A204.1 (cell line): ENCODE measurements at regions not wholly inside any gene's neighbourhood (a gene's known extent, or its start where the extent isn't known, plus 50 kb on each side); places are given as distances from the start of the nearest gene placed in this dataset.
"Not testable (repeated sequence)": the region's sequence is repeated elsewhere in the genome, so short reads cannot be mapped to it uniquely, and the experiment has no call there.

ENCODE experiments used
- FAIRE-seq: peaks from 2 replicates; lab custom pipeline; 2012; peaks lifted over from hg19 to GRCh38; lab: Jason Lieb, UNC

DNA sequence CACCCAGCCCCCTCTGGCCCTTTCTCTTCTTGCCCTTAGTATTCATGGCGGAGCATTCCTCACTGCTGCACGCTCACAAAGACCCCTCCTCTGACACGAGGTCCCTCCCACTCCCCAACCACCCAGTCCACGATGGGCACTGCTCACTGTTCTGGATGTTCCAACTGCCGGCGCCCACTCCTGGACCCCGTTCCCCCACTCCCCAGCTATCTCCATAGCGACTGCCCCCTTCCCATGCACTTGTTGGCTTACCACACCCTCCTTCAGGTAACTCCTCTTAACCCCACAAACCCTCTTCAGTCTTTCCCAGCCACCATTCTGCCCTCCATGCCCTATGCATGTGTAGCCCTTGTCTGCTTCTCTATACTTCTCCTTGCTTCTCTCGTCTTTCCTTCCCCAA is 961.5 kb upstream of the DEFB115 start:
- FAIRE-seq, result not testable (repeated sequence)

DNA sequence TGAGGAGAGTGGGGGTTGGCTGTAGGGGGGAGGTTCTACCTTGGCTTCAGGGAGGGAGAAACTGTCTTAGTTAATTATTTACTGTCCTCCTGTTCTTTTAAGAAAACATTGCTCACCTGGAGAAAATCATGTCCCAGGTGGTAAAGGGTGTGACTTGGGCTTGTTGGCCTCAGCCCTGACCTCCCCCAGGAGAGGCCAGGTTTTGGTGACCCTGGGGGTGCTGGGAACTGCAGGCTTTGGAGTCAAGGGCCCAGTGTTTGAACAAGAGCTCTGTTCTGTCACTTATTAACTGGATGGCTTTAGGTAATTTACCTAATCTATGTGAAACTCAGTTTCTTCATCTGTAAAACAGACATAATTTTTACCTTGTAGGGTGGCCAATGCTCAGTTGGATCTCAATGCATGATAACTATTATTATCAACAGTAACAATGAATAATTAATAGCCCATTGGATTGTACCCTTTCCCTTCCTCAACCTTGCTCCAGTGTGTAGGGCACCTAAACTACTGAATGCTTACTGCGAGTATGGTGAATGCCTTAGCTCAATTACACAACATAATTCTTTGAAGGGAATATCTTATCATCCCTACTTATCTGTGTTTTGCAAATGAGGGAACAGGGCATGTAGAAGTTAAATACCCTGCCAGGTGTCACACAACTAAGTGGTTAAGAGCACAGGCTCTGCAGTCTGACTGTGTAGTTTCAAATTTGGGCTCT is 959.4 kb upstream of the DEFB115 start:
- FAIRE-seq, result not testable (repeated sequence)

DNA sequence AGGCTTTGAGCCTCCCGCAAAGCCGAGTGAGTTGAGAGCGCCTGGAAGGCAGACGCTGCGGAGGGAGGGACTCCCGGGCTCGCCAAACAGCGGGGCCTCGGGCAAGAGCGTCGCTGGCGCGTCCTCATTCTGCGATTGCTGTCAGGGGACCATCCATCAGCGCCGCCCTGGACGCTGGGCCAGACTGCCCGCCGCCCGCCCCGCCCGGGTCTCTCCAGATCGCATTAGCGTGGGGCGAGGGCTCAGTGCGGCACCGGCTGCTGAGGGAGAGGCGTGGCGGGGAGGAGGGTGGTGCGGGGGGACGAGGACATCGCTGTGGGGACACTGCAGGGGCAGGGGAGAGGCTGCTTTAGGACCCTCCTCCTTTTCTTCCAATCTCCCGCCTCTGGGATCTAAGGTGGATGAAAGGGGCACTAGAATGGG is 957.2 kb upstream of the DEFB115 start:
- FAIRE-seq, result not testable (repeated sequence)

GRCh38 chr20:30302786-30303185 is 954.7 kb upstream of the DEFB115 start:
- not testable (repeated sequence) for FAIRE-seq

DNA sequence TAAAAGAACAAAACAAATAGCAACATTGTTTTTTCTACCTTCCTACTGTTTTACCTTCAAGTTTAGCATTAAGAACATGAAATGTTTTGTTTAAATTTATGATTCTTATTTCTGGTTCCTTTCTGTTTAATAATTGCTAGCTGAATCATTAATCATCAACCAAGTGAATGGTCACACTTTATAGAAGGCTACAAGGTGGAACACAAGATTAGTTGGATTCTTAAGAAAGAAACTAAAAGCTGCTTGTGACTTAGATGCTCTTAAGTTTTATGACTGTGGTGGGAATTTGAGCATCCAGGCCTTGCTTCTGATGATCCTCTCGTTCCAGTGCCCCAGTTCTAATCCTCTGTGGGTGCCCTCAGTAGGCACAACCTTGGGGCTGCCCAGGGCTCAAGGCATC is 947.5 kb upstream of the DEFB115 start:
- not testable (repeated sequence) for FAIRE-seq

GRCh38 chr20:30310385-30310784 is 947.1 kb upstream of the DEFB115 start:
- FAIRE-seq, result not testable (repeated sequence)

- not testable (repeated sequence) for FAIRE-seq
Measured at GRCh38 chr20:30312220-30312619, 945.2 kb upstream of the DEFB115 start.

- not testable (repeated sequence) for FAIRE-seq
Measured at GRCh38 chr20:30313660-30314059, 943.8 kb upstream of the DEFB115 start.

GRCh38 chr20:30316063-30316462 is 941.4 kb upstream of the DEFB115 start:
- not testable (repeated sequence) for FAIRE-seq

- not testable (repeated sequence) for FAIRE-seq
Measured at GRCh38 chr20:30316532-30317299, 940.7 kb upstream of the DEFB115 start.

GRCh38 chr20:30333744-30334143 is 923.7 kb upstream of the DEFB115 start:
- not testable (repeated sequence) for FAIRE-seq

- FAIRE-seq, result not testable (repeated sequence)
Measured at GRCh38 chr20:30337556-30337955, 919.9 kb upstream of the DEFB115 start.

DNA sequence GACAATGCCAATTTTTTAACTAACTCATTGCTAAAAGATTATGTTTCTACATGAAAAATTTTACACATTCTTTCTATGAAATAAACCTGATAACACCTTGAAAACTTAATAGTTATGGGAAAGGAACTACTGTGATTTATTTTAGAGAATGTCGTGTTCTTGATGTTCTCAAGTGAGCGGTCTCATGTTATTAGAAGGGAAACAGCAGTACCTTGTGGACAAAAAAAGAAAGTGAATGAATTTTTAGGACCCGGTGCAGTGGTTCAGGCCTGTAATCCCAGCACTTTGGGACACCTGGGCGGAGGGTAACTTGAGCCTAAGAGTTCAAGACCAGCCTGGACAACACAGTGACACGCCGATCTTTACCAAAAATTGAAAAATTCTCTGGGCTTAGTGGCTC is 908.5 kb upstream of the DEFB115 start:
- FAIRE-seq, result peak; percentile 98

- peak; percentile 83 for FAIRE-seq
Measured at GRCh38 chr20:30356854-30357467, 900.5 kb upstream of the DEFB115 start.

GRCh38 chr20:30361756-30362155 is 895.7 kb upstream of the DEFB115 start:
- FAIRE-seq, result not testable (repeated sequence)

DNA sequence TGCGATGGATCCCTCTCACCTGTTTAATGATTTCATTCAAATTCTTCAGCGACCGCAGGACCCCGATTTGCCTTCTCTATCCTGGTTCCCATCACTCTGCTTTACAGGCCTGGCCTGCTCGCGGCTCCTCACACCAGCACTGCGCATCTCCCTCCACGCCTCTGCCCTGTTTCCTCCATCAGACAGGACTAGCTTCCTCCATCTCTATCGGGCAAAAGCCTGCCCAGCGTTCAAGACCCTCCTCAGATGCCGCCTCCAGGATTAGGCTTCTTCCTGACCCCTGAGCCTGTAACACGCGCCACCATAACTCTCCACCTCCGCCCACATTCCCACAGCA is 881.1 kb upstream of the DEFB115 start:
- not testable (repeated sequence) for FAIRE-seq

DNA sequence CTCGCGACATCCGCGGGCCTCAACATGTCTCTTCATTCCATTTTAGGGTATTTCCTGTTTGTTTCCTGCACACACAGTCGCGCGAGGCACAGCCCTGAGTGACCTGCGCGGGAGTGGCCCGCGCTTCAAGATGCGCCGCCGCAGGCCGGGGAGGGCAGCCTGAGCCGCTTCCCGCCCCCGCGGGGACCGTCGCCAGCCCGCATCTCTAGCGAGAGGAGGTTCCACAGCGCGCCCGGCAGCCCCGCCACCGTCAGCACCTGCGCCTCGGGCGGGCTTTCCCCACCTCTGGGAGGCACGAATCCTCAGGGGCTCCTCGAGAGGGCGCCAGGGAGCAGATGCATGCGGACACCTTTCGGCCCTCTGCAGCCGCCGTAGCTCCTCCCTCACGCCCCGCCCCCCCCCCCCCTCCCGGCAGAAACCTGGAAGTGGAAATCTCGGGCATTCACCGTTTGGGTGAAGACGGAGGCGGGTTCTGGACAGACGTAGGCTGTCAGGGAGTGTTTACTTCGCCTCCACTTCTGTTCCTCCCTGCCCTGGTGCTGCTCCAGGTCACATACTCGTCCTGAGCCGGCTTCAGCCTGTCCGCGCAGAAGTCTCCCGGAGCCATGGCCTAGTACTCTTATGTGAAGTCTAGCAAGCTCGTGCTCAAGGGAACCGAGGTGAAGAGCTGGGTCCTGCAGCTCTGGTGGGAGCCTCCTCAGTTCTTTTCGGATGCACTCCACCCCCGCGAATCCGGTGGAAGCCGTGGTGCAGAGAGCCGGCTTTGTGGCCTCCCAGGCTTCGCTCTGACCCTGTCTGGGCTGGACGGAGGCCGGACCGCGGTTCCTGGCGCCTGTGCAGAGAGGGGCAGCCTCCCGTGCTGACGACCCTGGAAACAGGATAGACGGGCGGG is 880.5 kb upstream of the DEFB115 start:
- no peak for FAIRE-seq

GRCh38 chr20:30378317-30378716 is 879.1 kb upstream of the DEFB115 start:
- FAIRE-seq, result not testable (repeated sequence)

DNA sequence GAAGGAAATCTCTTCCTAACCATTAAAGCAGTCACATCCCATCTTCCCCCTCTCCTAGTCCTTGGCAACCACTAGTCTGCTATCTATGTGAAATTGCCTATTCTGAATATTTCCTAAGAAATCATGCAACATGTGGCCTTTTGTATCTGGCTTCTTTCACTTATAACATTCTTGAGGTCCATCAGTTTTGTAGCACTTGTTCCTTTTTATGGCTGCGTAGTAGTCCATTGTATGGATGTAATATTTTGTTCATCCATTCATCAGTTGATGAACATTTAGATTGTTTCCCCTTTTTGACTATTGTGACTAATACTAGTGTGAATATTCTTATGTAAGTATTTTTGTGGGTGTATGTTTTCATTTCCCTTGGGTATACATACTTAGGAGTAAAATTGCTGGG is 878.7 kb upstream of the DEFB115 start:
- not testable (repeated sequence) for FAIRE-seq

DNA sequence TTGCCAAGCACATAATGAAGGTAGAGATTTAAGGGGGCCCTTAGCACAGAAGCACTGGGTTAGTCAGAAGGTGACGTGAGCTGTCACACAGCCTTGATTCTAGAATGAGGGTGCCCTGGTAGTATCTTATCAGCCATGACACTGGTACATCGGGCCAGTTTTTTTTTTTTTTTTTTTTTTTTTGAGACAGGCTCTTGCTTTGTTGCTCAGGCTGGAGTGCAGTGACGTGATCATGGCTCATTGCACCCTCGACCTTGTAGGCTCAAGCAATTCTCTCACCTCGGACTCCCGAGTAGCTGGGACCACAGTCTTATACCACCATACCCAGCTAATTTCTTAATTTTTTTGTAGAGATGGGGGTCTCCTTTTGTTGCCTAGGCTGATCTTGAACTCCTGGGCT is 872.6 kb upstream of the DEFB115 start:
- not testable (repeated sequence) for FAIRE-seq

- not testable (repeated sequence) for FAIRE-seq
Measured at GRCh38 chr20:30386099-30386498, 871.4 kb upstream of the DEFB115 start.

DNA sequence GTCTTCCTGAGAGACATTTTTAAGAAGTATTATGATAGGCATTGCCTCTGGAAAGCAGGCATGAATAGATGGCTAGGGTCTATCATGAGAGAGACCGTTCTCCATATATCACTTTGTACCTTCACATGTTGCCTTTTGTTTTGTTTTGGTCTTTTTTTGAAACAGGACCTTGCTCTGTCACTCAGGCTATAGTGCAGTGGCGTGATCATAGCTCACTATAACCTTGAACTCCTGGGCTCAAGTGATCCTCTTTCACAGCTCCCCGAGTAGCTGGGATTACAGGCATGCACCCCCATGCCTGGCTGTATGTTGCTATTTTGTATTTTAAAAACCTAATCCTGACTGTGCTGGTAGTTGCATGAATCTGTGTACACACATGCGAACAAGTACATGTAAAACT is 869.6 kb upstream of the DEFB115 start:
- not testable (repeated sequence) for FAIRE-seq
